Endothelial cell of umbilical vein (primary cell): ENCODE measurements at regions not wholly inside any gene's neighbourhood (a gene's known extent, or its start where the extent isn't known, plus 50 kb on each side); places are given as distances from the start of the nearest gene placed in this dataset.

Source experiments
- CTCF ChIP-seq, 2 donors: IDR thresholded peaks; 1 replicate in 1 of 2; 2 replicates in 1 of 2; pipeline ENCODE4 v1.5.1; 2011; ENCODE audit warnings: low read length in 2 of 2, mild to moderate bottlenecking in 2 of 2, moderate library complexity in 2 of 2, control low read depth in 1 of 2, inconsistent platforms in 1 of 2, low read depth in 1 of 2; ENCODE audit not compliant: insufficient read depth in 1 of 2; ENCODE audit errors: extremely low read depth in 1 of 2
- EZH2 ChIP-seq: IDR thresholded peaks from 2 replicates; pipeline ENCODE4 v1.6.1; 2012; ENCODE audit warnings: borderline replicate concordance, low read depth, mild to moderate bottlenecking, moderate library complexity, low read length, inconsistent platforms; ENCODE audit not compliant: severe bottlenecking
- FOS ChIP-seq: IDR thresholded peaks from 2 replicates; pipeline ENCODE4 v1.6.1; 2011; ENCODE audit warnings: mild to moderate bottlenecking, low read length, moderate library complexity, borderline replicate concordance; ENCODE audit not compliant: insufficient read depth
- JUN ChIP-seq: IDR thresholded peaks from 2 replicates; pipeline ENCODE4 v1.6.1; 2011; ENCODE audit warnings: borderline replicate concordance, low read depth; ENCODE audit not compliant: insufficient read length, insufficient read depth
- MAX ChIP-seq: IDR thresholded peaks from 2 replicates; pipeline ENCODE4 v1.6.1; 2011; ENCODE audit not compliant: insufficient read depth, insufficient read length
- MYC ChIP-seq: IDR thresholded peaks from one replicate; pipeline ENCODE4 v1.6.1; 2011; ENCODE audit warnings: mild to moderate bottlenecking, low read depth, low read length
- POLR2A ChIP-seq: IDR thresholded peaks from 2 replicates; pipeline ENCODE4 v1.6.1; 2012; ENCODE audit warnings: low read depth, mild to moderate bottlenecking, control low read depth, low read length
- POLR2AphosphoS5 ChIP-seq: IDR thresholded peaks from 2 replicates; pipeline ENCODE4 v1.6.1; 2012; ENCODE audit warnings: low read depth, mild to moderate bottlenecking, control low read depth, low read length, moderate library complexity; ENCODE audit not compliant: insufficient read depth

DNA sequence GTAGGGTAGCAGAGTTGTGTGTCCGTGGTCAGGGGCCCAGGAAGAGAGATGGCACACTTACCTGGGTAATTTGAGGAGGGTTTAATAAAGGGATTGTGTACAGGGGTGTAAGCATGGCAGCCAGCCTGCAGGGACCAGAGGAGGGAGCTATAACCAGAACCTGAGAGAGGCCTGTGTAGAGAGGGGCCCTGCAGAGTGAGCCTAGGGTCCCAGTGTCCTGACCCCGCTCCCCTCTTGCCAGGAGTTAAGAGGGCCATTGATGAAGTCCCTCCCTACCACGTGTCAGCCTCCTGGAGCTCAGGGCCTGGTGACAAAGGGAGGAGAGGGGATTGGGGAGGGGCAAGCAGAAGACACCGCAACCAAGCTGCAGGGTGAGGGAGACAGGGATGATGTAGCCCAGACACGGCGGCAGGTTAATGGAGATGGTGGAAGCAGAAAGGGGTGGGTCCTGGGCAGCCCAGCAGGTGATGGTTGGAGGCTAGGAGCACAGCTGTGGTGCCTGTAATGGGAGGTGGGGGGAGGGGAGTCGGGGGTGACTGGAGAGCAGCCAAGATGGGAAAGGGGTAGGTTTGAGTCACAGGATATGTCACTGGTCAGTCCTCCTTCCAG lies 165.4 kb upstream of the TOPAZ1 start:
- TF ChIP-seq CTCF (IDR thresholded peaks at IDR 0.05; ENCODE audit: extremely low read depth in 1 of 2, insufficient read depth in 1 of 2, low read depth in 1 of 2, low read length in 2 of 2) (no peak), POLR2AphosphoS5 (no peak), POLR2A (no peak), EZH2 (no peak), JUN (no peak), MAX (no peak), FOS (no peak), MYC (no peak)
